ENCODE measurements at regions not wholly inside any gene's neighbourhood (a gene's known extent, or its start where the extent isn't known, plus 50 kb on each side); places are given as distances from the start of the nearest gene placed in this dataset.
A peak's percentile ranks its signal among the peaks of the same experiment; 100 is the strongest.
"Not testable (repeated sequence)": the region's sequence is repeated elsewhere in the genome, so short reads cannot be mapped to it uniquely, and the experiment has no call there.

DNA sequence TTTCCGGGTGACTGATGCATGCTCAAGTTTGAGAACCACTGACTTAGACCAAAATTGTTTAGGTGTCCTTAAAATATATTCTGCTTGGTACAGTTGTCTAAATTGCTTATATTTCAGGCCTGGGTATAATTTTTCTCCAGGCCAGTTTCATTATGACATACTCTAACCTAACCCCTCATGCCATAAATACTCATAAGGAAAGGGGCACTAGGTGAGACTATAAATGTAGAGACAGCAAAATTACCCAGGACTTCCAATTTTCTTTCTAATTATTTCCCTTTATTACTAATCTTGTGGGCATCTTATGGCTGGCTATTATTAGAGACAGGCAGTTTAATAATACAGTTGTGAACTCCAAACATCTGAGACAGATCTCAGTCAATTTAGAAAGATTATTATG lies 150.2 kb downstream of the RRAGB start:
- no peak overlapping the region for H3K27ac ChIP-seq
- no peak for TF ChIP-seq CTCF (conservative IDR thresholded peaks at IDR 0.05)

DNA sequence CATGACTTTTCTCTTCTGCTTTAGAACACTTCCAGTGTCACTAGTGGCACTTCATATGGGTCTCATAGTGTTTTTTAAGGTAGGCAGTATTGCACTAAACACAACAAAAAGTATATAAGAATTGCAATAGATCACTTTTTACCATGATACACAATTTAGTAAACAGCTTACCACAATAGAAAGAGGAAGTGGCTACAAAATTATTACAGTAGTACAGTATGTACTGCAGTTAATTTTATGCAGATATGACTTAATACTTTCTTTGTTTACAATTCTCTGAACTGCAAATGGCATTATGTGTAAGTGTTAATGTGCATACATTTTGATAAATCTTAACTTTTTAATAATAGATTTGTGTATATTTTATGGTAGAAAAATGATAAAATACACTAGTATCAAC lies 157.3 kb downstream of the RRAGB start:
- no peak overlapping the region for H3K27ac ChIP-seq
- no peak for TF ChIP-seq CTCF (conservative IDR thresholded peaks at IDR 0.05)

GRCh38 chrX:55883541-55883940 lies 166.0 kb downstream of the RRAGB start:
- H3K27ac ChIP-seq: not testable (repeated sequence)

GRCh38 chrX:55907968-55908607 lies 190.5 kb downstream of the RRAGB start:
- TF ChIP-seq CTCF (conservative IDR thresholded peaks at IDR 0.05): peak; percentile 29
- H3K27ac ChIP-seq: no peak overlapping the region

GRCh38 chrX:55908661-55909212 lies 191.2 kb downstream of the RRAGB start:
- H3K27ac ChIP-seq: no peak overlapping the region

DNA sequence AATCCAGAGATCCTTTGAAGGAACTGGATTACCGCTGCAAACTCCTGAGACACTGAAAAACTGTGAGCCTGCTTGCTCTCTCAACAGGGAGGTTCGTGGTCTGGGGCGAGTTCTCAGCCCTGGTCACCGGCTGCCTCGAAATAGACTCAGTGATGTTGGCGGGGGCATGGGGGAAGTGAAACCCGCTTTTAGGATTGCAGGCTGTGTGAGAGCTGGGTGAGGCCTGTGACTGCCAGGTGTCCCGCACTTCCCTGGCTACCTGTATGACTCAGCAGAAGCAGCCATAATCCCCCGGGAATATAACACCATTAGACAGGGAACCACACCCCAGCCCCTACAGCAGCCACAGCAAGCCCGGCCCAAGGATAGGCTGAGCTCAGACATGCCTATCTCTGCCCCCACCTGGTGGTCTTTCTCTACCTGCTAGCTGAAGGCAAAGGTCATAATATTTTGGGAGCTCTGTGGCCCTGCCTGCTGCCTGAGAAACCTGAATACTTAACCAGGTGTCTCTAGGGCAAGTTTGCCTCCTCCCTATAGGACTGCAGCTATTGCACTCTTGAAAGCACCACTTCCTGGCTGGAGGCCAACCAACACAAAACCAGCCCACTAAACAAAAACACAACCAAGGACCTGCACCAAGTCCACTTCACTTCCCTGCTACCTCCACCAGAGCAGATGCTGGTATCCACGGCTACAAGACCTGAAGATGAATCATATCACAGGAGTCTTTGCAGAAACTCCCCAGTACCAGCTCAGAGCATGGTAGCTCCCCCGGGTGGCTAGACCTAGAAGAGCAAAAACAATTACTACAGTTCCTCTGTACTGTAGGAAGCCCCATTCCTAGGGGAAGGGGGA lies 202.0 kb downstream of the RRAGB start:
- no peak for TF ChIP-seq CTCF (conservative IDR thresholded peaks at IDR 0.05)
- no peak overlapping the region for H3K27ac ChIP-seq

More at GRCh38 chrX:55908661-55909212, 191.2 kb downstream of the RRAGB start:
- TF ChIP-seq CTCF (conservative IDR thresholded peaks at IDR 0.05): no peak

DNA sequence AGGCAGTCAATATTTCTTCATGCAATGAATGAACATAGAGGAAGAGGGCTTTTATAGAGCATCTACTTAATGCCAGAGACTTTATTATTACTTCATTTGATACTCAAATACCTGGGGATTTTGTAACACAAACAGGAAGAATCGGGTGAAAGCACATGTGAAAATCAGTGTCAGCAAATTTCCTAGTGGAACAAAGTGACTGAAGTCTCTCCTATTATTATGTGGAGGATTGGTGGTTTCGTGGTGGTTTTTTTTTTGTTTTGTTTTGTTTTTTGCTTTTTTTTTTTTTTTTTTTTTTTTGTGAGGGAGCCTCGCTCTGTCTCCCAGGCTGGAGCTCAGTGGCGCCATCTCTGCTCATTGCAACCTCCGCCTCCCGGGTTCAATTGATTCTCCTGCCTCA lies 207.0 kb downstream of the RRAGB start:
- no peak for TF ChIP-seq CTCF (conservative IDR thresholded peaks at IDR 0.05)
- H3K27ac ChIP-seq: no peak overlapping the region

DNA sequence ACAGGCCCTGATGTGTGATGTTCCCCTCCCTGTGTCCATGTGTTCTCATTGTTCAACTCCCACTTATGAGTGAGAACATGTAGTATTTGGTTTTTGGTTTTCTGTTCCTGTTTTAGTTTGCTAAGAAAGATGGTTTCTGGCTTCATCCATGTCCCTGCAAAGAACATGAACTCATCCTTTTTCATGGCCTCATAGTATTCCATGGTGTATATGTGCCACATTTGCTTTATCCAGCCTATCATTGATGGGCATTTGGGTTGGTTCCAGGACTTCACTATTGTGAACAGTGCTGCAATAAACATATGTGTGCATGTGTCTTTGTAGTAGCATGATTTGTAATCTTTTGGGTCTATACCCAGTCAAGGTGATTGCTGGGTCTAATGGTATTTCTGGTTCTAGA lies 211.0 kb downstream of the RRAGB start:
- H3K27ac ChIP-seq: not testable (repeated sequence)
